HG03342 (cell line): ENCODE measurements at regions not wholly inside any gene's neighbourhood (a gene's known extent, or its start where the extent isn't known, plus 50 kb on each side); places are given as distances from the start of the nearest gene placed in this dataset.
"Not testable (repeated sequence)": the region's sequence is repeated elsewhere in the genome, so short reads cannot be mapped to it uniquely, and the experiment has no call there.

Experiments used
- ATAC-seq: cut with Tn5 transposase; IDR thresholded peaks from one replicate; pipeline ENCODE4 v1.9.1; 2021; ENCODE audit warnings: mild to moderate bottlenecking, moderate library complexity; ENCODE audit not compliant: unreplicated experiment

DNA sequence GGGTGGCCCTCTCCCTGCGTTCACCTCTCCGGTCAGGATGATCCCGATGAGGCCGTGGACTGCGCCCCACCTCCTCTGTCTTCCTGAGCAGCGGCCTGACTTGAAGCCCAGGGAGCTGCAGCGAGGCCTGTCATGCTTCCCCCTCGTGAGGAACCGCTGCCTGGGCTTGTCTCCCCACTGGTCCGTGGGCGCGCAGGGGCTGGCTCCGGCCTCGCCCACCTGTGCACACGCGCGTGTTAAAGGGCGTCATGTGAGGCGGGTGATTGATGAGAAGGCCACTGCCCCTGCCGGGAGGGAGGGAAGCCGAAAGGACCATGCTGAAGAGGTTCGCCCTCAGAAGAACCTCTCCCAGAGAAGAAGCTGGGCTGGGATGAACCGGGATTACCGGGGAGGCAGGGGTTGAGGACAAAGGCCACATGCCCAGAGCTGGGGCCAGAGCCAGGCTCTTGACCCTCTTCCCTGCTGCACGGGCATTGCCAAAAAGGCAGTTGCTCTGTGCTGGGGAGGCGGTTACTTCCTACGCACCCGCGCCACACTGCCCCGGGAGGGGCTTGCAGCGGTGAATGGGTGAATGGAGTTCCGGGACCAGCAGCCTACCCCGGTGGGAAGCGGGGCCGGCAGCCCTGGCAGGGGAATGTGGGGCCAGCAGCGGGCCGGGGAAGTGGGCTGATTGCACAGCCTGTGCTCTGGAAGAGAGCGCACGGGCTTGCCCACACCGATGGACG is 85.9 kb upstream of the GSE1 start:
- no peak for ATAC-seq

GRCh38 chr16:85527767-85528297 is 85.3 kb upstream of the GSE1 start:
- ATAC-seq = no peak

DNA sequence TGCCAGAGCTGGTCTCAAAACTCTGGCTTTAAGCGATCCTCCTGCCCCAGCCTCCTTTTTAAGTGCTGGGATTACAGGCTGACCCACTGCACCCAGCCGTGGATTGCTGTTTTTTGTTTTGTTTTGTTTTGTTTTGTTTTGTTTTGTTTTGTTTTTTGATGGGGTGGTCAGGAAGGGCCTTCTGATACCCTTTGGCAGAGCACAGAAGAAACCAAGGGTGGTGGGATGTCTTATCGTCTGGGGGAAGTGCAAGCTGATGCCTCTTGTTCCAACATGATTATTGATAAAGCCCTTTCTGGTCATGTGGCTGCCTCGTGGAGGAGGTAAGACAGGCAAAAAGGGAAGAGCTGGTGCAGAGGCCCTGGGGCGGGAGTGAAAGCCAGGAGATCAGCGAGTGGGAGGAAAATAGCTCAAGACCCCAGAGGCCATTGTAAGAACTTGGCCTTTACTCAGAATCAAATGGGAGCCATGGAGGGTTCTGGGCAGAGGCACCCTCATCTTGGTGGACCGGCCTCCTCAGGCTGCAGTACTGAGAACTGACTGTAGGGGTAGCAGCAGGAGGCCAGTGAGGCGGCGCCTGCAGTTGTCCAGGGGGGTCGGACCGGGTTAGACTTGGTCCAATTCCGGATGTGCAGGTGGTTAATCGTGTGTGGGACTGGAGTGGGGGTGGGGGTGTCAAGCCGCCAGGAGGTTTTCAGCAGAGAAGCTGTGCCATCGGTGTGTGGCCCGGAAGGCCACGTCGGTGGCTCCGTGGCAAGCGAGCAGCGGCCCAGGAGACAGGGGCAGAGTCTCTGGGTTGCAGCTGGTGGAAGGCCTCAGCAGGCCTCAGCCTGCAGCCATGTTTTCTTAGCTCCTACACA is 84.4 kb upstream of the GSE1 start:
- no peak for ATAC-seq

DNA sequence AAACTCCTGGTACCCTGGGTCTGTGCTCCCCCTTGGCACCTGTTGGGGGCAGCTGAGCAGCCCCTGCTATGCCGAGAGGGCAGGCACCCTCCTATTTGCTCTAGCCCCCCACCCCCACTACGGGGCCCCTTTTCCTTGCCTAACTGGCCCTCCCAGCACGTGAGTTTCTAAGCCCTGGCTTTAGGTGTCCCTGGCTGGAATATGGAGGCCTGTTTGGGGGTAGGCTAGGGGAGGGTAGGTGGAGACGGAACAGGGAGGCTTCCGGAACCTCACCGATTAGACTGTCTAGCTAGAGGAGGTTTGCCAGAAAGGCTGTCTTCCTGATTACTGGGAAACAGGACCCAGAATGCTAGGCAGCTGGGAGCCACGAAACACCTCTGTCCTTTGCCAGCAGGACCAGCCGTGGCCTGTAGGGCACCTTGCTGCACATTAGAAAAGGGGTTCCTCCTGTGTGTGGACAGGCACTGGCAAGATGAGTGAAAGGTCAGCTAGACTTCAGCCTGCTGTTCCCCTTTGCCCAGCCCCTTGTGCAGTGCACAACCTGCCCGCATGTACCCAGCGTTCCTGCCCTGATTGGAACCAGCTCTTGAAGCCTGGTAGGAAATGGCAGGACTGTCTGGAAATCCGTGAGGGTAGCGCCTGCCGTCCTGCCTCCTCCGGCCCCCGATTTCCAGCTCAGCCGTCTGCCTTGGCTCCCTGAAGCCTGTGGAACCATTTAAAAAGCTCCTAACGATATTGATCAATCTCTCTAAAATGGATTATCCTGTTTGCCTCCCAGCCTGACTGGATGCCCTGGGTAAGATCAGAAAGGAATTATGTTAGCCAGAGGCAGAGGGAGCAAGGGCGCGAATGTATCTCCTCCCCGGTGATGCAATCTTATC is 83.4 kb upstream of the GSE1 start:
- ATAC-seq = no peak

DNA sequence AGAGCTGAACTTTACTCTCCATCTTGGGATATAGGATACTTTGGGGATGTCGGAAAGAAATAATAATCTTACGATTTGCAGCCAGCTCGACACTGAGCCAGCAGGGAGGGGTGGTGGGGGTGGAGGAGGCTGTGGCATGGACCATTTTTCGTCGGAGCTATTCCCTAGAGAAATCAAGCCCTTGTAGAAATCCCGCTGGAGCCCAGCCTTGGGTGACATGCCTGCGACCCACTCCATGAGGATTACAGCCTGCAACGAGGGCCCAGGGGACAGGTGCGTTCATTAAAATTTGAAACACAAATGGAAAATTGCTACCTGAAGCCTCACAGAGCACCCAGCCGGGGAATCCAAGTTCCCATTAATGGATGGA is 82.8 kb upstream of the GSE1 start:
- ATAC-seq = no peak

GRCh38 chr16:85531516-85531915 is 81.6 kb upstream of the GSE1 start:
- no peak for ATAC-seq

DNA sequence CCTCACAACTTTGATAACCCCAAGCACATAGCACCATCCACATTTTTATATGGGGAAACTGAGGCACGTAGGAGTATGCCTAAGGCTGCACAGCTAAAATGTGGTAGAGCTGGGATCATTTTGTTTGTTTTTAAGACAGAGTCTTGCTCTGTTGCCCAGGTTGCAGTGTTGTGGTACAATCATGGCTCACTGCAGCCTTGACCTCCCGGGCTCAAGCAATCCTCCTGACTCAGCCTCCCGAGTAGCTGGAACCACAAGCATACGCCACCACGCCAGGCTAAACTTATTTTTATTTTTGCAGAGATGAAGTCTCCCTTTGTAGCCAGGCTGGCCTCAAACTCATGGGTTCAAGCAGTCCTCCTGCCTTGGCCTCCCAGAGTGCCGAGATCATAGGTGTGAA is 81.0 kb upstream of the GSE1 start:
- no peak for ATAC-seq

- ATAC-seq = not testable (repeated sequence)
Measured at GRCh38 chr16:85533593-85533992, 79.5 kb upstream of the GSE1 start.

- no peak for ATAC-seq
Measured at GRCh38 chr16:85534536-85535351, 78.4 kb upstream of the GSE1 start.

- no peak for ATAC-seq
Measured at GRCh38 chr16:85535352-85536072, 77.6 kb upstream of the GSE1 start.

GRCh38 chr16:85536073-85536410 is 77.1 kb upstream of the GSE1 start:
- no peak for ATAC-seq

GRCh38 chr16:85536411-85537330 is 76.5 kb upstream of the GSE1 start:
- no peak for ATAC-seq

DNA sequence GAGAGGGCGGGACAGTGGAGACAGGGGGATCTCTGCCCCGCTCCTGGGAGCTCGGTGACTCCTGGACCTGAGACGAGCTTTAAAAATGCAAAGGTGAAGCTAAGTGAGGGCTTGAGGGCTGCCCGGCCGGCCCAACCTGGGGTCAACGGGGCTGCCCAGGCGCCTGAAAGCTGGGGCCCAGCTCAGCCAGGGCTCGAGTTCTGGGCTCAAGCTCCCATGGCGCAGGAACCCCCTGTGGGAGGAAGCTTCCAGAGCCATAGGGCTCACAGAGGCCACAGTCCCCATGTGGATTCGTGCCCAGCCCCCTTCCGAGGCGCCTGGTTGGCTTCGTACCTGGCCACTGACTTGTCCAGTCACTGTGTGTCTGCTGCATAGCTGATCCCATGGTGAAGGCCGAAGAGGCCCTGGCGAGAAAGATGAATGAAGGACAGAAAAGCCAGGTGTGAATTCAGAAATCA is 75.8 kb upstream of the GSE1 start:
- ATAC-seq = no peak

DNA sequence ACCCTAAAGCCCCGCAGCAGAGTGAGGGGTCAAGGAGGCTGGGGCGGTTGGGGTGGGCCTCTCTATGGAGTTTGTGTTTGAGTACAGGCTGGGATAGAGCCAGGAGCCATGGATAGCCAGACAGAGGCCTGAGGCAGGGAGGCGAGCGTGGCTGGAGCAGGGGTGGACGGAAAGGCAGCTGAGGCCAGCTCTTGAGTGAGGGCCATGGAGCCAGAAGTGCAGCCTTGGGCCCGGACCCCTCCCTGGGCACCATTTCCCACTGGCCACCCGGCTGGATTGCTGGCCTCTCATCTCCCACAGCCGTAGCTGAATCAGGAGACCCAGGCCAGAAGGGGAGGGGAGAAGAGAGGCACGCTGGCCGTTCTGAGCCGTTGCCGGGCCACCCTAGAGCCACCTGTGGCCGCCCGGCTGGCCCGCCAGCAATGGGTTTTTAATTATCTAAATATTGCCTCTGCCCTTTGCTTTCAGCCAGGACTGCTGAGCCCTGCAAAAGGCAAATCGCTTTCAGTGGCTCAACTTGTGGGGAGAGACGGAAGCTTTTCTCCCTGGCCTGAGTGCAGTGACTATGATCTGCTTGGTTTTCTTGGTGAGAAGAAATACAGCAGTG is 75.2 kb upstream of the GSE1 start:
- no peak for ATAC-seq

- no peak for ATAC-seq
Measured at GRCh38 chr16:85539084-85539483, 74.0 kb upstream of the GSE1 start.

DNA sequence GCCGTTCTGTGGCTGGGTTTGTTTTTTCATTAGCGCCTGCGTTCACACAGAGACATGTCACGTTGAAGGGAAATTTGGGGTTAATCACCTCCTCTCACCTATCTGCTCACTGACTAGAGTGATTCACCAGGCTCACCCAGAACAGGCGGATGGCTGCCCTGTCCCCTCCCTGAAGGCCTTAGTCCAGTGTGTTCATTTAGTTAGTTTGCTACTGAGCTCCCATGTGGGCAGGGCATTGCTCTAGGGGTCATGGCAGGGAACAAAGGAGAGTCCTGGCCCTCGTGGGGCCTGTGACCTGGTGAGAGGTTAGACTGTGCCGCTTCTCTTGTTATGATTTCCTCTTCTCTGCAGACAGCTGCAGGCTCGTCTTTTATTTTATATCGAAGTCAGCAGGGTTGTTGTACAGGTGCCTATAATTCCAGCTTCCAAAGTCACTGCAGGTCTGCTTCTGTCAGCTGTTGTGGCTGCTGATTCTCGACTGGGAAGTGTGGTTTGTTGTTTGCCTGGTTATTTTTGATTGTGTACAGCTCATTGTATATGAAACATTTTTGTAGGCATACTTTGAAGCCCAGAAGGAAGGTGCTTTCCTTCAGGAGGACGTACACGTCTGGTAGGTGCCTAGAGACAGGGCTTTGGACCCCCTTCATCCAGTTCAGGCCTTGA is 73.4 kb upstream of the GSE1 start:
- no peak for ATAC-seq

- ATAC-seq = no peak
Measured at GRCh38 chr16:85541181-85541580, 71.9 kb upstream of the GSE1 start.

DNA sequence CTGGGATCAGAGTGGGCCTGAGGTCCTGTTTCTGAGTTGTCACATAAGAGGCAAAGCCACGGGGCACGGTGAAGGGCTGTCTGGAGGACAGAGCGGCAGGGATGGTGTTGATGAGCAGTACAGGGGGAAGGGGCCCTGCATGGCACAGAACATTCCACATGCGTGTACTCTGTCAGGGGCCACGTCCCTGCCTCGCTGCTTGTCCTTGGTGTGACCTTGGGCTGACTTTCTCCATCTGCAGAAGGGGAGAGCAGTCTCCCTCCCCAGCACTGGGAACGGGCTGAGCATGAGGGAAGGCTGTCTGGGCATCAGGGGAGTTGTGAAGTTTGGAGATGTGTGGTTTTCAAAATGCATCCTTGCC is 71.5 kb upstream of the GSE1 start:
- ATAC-seq = no peak
